ENCODE measurements at regions not wholly inside any gene's neighbourhood (a gene's known extent, or its start where the extent isn't known, plus 50 kb on each side); places are given as distances from the start of the nearest gene placed in this dataset.

DNA sequence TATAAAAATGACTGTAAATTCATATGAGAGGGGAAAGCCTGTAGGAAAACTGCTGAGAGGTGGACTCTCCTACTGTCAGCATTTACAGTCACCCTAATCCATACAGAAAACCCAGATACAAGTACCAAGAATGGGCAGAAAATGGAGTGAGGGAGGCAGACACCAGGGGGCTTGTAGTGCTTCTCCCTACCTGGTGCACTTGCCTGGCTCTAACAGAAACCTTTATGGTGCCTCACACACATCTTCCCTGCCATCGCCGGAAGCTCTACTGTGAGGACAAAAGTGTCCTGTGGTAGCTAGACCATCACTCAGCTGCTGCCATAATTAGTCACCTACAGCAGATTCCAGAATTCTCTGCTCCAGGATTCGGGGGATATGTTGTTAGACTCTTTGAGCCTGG, 441.3 kb downstream of the TFAP2B start:
- CTCF ChIA-PET, result no interaction called here
- SMC1A ChIA-PET (ENCODE audit: uncharacterized antibody, unreplicated experiment), result no interaction called here
- no peaks in the 10 kb centered on the region for H4K20me1 ChIP-seq (ENCODE audit: control insufficient read depth, insufficient read depth)
- no peak overlapping the region for H3K9ac ChIP-seq (ENCODE audit: control insufficient read depth, insufficient read depth, low read length)
- TF ChIP-seq, protein P1, sequence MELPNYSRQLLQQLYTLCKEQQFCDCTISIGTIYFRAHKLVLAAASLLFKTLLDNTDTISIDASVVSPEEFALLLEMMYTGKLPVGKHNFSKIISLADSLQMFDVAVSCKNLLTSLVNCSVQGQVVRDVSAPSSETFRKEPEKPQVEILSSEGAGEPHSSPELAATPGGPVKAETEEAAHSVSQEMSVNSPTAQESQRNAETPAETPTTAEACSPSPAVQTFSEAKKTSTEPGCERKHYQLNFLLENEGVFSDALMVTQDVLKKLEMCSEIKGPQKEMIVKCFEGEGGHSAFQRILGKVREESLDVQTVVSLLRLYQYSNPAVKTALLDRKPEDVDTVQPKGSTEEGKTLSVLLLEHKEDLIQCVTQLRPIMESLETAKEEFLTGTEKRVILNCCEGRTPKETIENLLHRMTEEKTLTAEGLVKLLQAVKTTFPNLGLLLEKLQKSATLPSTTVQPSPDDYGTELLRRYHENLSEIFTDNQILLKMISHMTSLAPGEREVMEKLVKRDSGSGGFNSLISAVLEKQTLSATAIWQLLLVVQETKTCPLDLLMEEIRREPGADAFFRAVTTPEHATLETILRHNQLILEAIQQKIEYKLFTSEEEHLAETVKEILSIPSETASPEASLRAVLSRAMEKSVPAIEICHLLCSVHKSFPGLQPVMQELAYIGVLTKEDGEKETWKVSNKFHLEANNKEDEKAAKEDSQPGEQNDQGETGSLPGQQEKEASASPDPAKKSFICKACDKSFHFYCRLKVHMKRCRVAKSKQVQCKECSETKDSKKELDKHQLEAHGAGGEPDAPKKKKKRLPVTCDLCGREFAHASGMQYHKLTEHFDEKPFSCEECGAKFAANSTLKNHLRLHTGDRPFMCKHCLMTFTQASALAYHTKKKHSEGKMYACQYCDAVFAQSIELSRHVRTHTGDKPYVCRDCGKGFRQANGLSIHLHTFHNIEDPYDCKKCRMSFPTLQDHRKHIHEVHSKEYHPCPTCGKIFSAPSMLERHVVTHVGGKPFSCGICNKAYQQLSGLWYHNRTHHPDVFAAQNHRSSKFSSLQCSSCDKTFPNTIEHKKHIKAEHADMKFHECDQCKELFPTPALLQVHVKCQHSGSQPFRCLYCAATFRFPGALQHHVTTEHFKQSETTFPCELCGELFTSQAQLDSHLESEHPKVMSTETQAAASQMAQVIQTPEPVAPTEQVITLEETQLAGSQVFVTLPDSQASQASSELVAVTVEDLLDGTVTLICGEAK (IDR thresholded peaks at IDR 0.05; ENCODE audit: borderline replicate concordance), result no peak
- no peak overlapping the region for H3K27ac ChIP-seq (ENCODE audit: control insufficient read depth, insufficient read depth)
- no peaks in the 10 kb centered on the region for H3K9me3 ChIP-seq (replicated peaks; ENCODE audit: control insufficient read depth, insufficient read depth, low read length)
- ATAC-seq, result no peak
- POLR2A ChIA-PET, result no interaction called here
- no peaks in the 10 kb centered on the region for H3K36me3 ChIP-seq (ENCODE audit: control insufficient read depth in 2 of 2, insufficient read depth in 2 of 2, low read length in 1 of 2)
- H3K27me3 ChIP-seq (replicated peaks in 1 of 2; ENCODE audit: control insufficient read depth in 2 of 2, insufficient read depth in 2 of 2, low read length in 1 of 2), result no peaks in the 10 kb centered on the region; a peak in 1 of 4 replicates
- no peak for FAIRE-seq
- BruUV-seq (replicated peaks), result no TSS peak
- DNase-seq (ENCODE audit: low read depth, low spot score), result no peak
- WGBS (ENCODE audit: insufficient coverage, insufficient replicate concordance, low lambda C conversion rate, missing lambda C conversion rate), result 35% methylated on average over 3 of the region's 3 CpGs
- no peak overlapping the region for H3K4me2 ChIP-seq (ENCODE audit: control insufficient read depth, insufficient read depth)
- no peaks in the 10 kb centered on the region for H3K79me2 ChIP-seq (ENCODE audit: control insufficient read depth, insufficient read depth, low read length)
- no peaks in the 10 kb centered on the region for H3K4me1 ChIP-seq (ENCODE audit: control insufficient read depth, insufficient read depth, low read length)
- intact Hi-C loops (cut with micrococcal nuclease; ENCODE audit: unreplicated experiment), result no loop called here
- in situ Hi-C loops (cut with MboI), result no loop called here
- no peak overlapping the region for H3K4me3 ChIP-seq
- RAD21 ChIA-PET (ENCODE audit: unreplicated experiment), result no interaction called here
- no peak overlapping the region for H2AFZ ChIP-seq (ENCODE audit: control insufficient read depth, low read depth, low read length)

- ChIA-PET POLR2A (no interaction called here), RAD21 (ENCODE audit: unreplicated experiment) (no interaction called here), SMC1A (ENCODE audit: uncharacterized antibody, unreplicated experiment) (no interaction called here), CTCF (no interaction called here)
- Histone ChIP-seq H2AFZ (ENCODE audit: control insufficient read depth, low read depth, low read length) (no peak overlapping the region), H3K4me2 (ENCODE audit: control insufficient read depth, insufficient read depth) (no peak overlapping the region), H3K4me3 (no peak overlapping the region), H3K27ac (ENCODE audit: control insufficient read depth, insufficient read depth) (no peak overlapping the region), H3K36me3 (ENCODE audit: control insufficient read depth in 2 of 2, insufficient read depth in 2 of 2, low read length in 1 of 2) (no peaks in the 10 kb centered on the region), H3K9ac (ENCODE audit: control insufficient read depth, insufficient read depth, low read length) (no peak overlapping the region), H3K27me3 (replicated peaks in 1 of 2; ENCODE audit: control insufficient read depth in 2 of 2, insufficient read depth in 2 of 2, low read length in 1 of 2) (no peaks in the 10 kb centered on the region; a peak in 1 of 4 replicates), H4K20me1 (ENCODE audit: control insufficient read depth, insufficient read depth) (no peaks in the 10 kb centered on the region), H3K9me3 (replicated peaks; ENCODE audit: control insufficient read depth, insufficient read depth, low read length) (no peaks in the 10 kb centered on the region), H3K79me2 (ENCODE audit: control insufficient read depth, insufficient read depth, low read length) (no peaks in the 10 kb centered on the region), H3K4me1 (ENCODE audit: control insufficient read depth, insufficient read depth, low read length) (no peaks in the 10 kb centered on the region)
- DNase-seq (ENCODE audit: low read depth, low spot score) (no peak), FAIRE-seq (no peak), ATAC-seq (no peak)
- intact Hi-C loops (cut with micrococcal nuclease; ENCODE audit: unreplicated experiment) (no loop called here), in situ Hi-C loops (cut with MboI) (no loop called here)
- BruUV-seq (replicated peaks), result no TSS peak
- 5% methylated on average over 5 of the region's 5 CpGs for WGBS (ENCODE audit: insufficient coverage, insufficient replicate concordance, low lambda C conversion rate, missing lambda C conversion rate)
- no peak for TF ChIP-seq CHD2 (IDR thresholded peaks at IDR 0.05; ENCODE audit: borderline replicate concordance, low read depth, low read length)
- no peak for TF ChIP-seq CEBPB (IDR thresholded peaks at IDR 0.05; ENCODE audit: borderline replicate concordance in 1 of 2, low read depth in 2 of 2, low read length in 2 of 2)
- no peak for TF ChIP-seq MYB (IDR thresholded peaks at IDR 0.05; ENCODE audit: borderline replicate concordance, low read depth, low read length)
- TF ChIP-seq HDAC6 (IDR thresholded peaks at IDR 0.05; ENCODE audit: unreplicated experiment), result no peak
- no peak for TF ChIP-seq EP300 (IDR thresholded peaks at IDR 0.05; ENCODE audit: borderline replicate concordance in 1 of 2, control insufficient read depth in 1 of 2, low read depth in 2 of 2, low read length in 2 of 2)
- no peak for TF ChIP-seq SREBF2 (IDR thresholded peaks at IDR 0.05; ENCODE audit: low read length)
- no peak for TF ChIP-seq CBFB (IDR thresholded peaks at IDR 0.05; ENCODE audit: low read depth)
- TF ChIP-seq, protein P2, sequence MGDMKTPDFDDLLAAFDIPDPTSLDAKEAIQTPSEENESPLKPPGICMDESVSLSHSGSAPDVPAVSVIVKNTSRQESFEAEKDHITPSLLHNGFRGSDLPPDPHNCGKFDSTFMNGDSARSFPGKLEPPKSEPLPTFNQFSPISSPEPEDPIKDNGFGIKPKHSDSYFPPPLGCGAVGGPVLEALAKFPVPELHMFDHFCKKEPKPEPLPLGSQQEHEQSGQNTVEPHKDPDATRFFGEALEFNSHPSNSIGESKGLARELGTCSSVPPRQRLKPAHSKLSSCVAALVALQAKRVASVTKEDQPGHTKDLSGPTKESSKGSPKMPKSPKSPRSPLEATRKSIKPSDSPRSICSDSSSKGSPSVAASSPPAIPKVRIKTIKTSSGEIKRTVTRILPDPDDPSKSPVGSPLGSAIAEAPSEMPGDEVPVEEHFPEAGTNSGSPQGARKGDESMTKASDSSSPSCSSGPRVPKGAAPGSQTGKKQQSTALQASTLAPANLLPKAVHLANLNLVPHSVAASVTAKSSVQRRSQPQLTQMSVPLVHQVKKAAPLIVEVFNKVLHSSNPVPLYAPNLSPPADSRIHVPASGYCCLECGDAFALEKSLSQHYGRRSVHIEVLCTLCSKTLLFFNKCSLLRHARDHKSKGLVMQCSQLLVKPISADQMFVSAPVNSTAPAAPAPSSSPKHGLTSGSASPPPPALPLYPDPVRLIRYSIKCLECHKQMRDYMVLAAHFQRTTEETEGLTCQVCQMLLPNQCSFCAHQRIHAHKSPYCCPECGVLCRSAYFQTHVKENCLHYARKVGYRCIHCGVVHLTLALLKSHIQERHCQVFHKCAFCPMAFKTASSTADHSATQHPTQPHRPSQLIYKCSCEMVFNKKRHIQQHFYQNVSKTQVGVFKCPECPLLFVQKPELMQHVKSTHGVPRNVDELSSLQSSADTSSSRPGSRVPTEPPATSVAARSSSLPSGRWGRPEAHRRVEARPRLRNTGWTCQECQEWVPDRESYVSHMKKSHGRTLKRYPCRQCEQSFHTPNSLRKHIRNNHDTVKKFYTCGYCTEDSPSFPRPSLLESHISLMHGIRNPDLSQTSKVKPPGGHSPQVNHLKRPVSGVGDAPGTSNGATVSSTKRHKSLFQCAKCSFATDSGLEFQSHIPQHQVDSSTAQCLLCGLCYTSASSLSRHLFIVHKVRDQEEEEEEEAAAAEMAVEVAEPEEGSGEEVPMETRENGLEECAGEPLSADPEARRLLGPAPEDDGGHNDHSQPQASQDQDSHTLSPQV (IDR thresholded peaks at IDR 0.05), result no peak
- no peak for TF ChIP-seq NR2F1 (conservative IDR thresholded peaks at IDR 0.05)
- no peak for TF ChIP-seq DPF2 (IDR thresholded peaks at IDR 0.05)
These were observed 443.0 kb downstream of the TFAP2B start for GRCh38 chr6:51261691-51262090.

Data from GM12878 (cell line).